IMR-90 (cell line): ENCODE measurements at regions not wholly inside any gene's neighbourhood (a gene's known extent, or its start where the extent isn't known, plus 50 kb on each side); places are given as distances from the start of the nearest gene placed in this dataset.

Experiments
- BHLHE40 ChIP-seq: fragments of 150-350 bp; IDR thresholded peaks from 2 replicates; pipeline ENCODE4 v1.6.1; 2016; ENCODE audit warnings: mild to moderate bottlenecking, low read depth, low read length
- CTCF ChIP-seq: conservative IDR thresholded peaks from 2 replicates; pipeline ENCODE4 v1.5.1; 2012; ENCODE audit warnings: mild to moderate bottlenecking, low read depth, low read length, improper control_type of control experiment
- ELK1 ChIP-seq: fragments of 150-350 bp; IDR thresholded peaks from 2 replicates; pipeline ENCODE4 v1.6.1; 2016; ENCODE audit warnings: low read depth, mild to moderate bottlenecking, low read length, moderate library complexity, borderline replicate concordance
- POLR2A ChIP-seq: IDR thresholded peaks from 2 replicates; pipeline ENCODE4 v1.6.1; 2012; ENCODE audit warnings: mild to moderate bottlenecking, low read depth, low read length
- RAD21 ChIP-seq: IDR thresholded peaks from 2 replicates; pipeline ENCODE4 v1.6.1; 2012; ENCODE audit warnings: low read length, improper control_type of control experiment

- TF ChIP-seq ELK1 (no peak), RAD21 (no peak), POLR2A (no peak), BHLHE40 (no peak), CTCF (no peak)
Measured at GRCh38 chr14:76654573-76655108, 106.6 kb upstream of the VASH1 start.
